Fibroblast of skin of left biceps (primary cell): ENCODE measurements at regions not wholly inside any gene's neighbourhood (a gene's known extent, or its start where the extent isn't known, plus 50 kb on each side); places are given as distances from the start of the nearest gene placed in this dataset.

Experiments used
- DNase-seq, 2 experiments: peaks; one replicate each; pipeline ENCODE4 v3.0.0-alpha.2; 2013; ENCODE audit warnings: low read depth in 2 of 2

DNA sequence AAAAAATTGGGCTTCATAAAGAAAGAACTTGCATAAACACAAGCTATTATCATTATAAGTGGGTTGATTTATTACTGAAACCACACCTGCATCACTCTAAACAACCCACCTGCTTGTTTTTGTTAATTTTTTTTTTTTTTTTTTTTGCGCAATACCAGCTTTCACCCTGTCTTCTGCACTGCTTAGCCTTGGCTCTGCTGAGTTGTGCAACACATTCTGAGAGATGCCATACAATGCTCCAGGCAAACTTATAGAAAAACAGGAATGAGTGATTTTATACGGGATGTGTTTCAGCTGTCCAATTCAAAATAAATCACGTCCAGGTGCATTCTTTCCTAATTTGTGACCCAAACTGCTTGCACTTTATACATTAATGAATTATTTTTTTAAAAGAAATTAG is 923.6 kb downstream of the GATA3 start:
- DNase-seq: no peak

GRCh38 chr10:8979976-8980375 is 925.5 kb downstream of the GATA3 start:
- DNase-seq: no peak

DNA sequence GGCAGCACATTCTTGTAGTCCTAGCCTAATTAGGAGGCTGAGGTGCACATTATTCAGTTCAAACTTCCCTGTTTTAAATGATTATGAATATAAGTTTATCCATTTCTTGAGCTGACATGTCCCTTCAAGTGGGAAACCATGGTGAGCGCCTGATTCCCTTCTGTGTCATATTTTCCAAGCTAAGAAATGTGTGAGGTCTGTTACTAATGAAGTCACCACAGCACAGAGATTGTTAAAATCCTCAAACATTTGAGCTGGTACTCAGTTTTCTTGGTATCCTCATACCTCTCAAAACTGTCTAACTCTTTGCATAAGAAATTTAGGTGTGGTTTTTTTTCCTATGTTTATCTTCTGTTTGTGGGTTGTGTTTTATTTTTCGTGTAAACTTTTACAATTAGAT is 926.8 kb downstream of the GATA3 start:
- DNase-seq: no peak

GRCh38 chr10:8985651-8986050 is 931.2 kb downstream of the GATA3 start:
- DNase-seq: no peak

DNA sequence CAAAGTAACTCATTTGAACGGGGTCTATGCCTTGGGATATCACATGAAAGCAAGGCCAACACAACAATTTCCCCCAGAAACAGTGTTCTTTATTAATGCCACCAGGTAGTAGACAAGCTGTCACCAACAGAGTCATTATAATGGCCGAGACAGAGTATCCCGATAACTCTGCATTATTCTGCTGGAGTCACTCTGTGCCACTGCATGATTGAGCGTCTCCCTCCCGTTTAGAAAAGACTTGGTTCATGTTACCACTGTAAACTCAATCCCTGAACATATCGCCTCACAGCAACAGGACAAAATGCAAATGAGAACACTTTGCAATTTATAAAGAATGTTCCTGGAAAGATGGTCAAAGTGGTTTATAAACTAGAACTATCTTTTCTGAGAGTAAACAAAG is 932.5 kb downstream of the GATA3 start:
- DNase-seq: no peak

GRCh38 chr10:8987712-8988111 is 933.2 kb downstream of the GATA3 start:
- no peak for DNase-seq

- no peak for DNase-seq
Observed at GRCh38 chr10:8990280-8990987, 935.9 kb downstream of the GATA3 start.

DNA sequence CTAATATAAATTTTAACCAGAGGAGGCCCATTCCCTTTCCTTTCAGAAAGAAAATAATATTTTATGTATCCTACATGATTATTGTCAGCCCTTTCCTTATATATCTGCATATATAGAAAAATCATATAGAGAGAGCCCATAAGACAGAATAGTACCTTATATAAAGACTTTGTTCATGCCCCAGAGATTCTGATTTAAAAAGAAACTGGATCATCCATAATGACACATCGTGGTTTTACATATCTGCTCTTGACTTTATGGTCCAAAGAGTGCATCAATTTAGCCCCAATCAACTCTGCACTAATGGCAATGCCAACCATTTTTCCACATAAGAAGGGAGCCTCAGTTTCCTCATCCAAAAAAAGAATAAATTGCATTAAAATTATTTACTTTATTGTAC is 937.5 kb downstream of the GATA3 start:
- DNase-seq: no peak

DNA sequence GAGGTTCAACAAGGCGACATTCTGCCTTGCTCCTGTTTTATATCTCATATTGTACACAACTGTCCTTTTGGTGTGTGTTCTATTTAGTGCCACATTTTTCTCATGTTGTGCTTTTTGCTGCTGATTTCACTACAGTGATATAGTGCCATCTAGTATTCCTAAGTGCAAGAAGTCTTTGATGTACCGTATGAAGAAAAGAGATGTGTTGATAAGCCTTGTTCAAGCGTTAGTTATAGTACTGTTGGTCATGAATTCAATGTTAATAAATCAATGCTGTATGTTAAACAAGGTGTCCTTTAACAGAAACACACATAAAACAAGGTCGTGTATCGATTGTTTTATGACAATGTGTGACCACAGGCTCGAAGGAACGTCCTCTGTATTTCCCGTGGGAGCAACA is 939.4 kb downstream of the GATA3 start:
- no peak for DNase-seq

DNA sequence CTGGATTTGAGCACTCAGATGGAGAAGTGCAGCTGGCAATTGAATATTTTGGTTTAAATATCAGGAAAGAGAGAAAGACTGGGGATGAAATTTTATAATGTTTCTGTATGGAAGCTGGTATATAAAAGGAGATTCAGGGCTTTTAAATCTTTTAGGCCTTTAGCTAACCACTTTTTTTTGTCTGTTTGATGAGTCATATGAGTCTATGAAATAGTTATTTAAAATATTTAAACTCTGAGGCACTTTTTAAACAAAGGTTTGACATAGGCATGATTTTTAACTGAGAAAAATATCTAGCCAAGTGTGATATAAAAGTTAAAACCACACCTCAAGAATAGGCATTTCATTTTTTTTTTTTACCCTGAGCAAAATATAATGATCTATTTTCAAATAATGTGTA is 944.3 kb downstream of the GATA3 start:
- no peak for DNase-seq

DNA sequence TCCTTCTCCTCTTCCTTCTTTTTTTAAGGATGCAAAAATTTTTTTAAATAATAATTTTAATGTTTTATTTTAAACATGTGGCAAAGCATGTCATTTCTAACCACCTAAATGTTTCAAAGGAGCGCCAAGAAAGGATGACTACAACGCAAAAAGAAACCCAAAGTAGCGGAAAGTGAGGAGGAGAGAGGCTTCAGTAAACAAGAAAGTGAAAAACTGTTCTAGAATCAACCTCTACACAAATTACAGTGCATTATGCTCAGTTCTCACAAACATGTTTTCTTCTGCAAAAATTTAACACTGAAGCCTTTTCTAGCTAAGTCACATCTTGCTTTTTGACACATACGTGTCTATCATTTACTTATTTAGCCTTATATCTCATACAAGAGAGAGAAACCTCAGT is 948.6 kb downstream of the GATA3 start:
- DNase-seq: no peak

- DNase-seq: no peak
Observed at GRCh38 chr10:9004736-9005135, 950.2 kb downstream of the GATA3 start.

DNA sequence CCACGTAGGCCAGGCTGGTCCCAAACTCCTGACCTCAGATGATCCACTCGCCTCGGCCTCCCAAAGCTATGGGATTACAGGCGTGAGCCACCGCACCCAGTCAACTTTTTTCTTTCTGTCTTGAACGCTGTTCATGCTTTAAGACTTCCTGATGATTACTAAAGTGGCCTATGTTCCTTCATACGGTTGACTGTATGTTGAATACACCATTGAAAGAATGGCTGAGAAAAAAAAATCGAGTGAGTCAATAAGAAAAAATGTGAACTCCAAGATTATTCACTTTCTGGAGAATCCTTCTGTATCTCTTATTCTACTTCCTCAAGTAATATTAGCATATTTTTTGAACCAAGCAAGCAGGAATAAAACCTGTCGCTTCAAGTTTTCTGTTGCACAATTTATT is 955.0 kb downstream of the GATA3 start:
- DNase-seq: no peak

DNA sequence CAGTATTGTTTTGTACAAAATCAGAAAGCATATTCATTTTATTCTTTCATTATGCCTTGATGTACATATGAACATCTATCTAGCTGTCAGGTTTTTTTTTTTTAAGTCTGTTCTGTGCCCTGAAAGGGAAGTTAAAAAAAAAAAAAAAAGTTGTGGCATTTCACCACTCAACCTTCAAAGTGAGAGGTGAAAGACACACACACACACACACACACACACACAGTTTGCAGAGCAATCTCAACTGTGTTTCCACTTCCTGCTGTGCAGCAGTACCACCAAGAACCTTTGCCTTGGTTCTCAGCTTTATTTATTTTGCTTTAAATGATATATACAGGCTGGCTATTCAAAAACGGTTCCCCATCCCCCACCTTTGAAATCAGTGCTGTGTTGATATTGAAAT is 955.6 kb downstream of the GATA3 start:
- DNase-seq: no peak

DNA sequence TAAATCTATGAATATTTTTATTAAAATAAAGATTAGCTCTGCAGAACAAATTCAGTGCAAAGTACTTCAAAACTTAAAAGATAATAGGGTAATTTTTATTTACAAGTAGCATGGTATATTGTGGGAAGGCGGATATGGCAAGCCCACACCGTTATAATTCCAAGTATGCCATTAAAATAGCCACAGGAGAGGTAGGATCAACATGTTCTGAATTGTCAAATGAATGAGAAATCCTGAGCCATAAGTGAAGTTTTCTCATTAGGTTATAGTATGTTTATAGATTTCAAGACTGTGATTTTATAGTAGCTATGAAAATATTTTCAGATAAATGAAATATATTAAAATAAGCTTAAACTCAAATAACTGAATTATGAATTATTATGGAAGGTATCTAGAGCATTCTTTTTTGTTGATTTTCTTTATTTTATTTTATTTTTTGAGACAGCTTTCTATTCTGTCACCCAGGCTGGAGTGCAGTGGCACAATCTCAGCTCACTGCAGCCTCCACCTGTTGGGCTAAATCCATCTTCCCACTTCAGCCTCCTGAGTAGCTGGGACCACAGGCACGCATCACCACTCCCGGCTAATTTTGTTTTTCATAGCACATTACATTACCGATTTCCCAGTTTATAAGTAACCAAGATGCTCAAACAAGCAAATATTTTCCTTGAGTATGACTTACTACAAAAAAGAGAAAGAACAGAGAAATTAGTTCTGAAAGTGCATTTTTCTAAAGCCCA is 956.6 kb downstream of the GATA3 start:
- DNase-seq: no peak

DNA sequence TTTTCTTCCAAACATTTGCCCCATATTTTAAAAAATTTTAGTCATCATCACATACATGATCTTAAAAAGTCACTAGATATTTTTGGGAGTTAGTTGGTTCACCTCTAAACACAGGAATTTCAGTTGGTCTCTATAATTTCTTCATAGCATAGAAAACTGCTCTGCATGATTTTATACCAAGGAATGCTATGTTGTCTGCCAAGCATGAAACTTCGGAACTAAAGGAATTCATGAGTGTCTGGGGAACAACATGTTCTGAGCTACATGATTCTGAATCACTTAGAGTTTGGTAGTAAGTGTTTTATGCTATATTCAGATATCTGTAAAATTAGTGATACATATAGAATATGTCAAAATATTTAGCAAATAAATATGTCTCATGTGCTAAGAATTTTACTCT is 957.8 kb downstream of the GATA3 start:
- peak; percentile 23 to 42 for DNase-seq

DNA sequence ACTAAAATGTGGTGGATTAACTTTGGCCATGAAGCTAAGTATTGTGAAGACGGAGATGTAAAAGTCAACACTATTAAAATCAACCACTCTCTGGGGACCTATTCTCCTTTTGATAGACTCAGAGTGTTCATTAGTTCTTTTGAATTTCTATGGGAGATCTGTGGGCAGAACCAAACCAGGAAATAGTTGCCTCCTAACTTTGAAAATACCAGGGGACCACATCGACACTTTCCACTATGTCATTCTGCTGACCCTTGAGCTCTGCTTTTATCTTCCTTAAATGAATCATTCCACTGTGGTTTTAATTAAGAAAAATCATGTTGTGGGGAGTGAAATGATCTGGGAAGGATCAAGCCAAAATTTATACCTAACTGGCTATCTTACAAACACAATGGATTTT is 960.5 kb downstream of the GATA3 start:
- no peak for DNase-seq

DNA sequence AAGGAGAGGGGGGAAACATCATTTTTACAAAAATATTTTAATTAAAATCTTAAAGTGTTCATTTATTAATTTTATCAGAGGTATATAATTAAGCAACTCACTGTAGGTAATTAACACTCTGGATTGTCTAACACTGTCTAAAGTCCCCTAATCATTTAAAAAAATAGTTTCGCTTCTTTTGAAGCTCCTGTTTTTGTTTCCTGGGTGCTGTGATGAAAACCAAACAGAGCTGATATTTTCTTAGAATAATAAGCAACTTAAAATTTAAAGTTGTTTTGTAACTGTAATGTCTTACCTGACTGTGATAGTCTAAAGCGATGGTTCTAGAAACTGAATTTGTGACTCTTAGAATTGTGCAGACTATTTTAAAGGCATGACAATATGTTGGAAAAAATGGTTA is 961.0 kb downstream of the GATA3 start:
- DNase-seq: no peak

- no peak for DNase-seq
Observed at GRCh38 chr10:9016930-9017329, 962.4 kb downstream of the GATA3 start.

DNA sequence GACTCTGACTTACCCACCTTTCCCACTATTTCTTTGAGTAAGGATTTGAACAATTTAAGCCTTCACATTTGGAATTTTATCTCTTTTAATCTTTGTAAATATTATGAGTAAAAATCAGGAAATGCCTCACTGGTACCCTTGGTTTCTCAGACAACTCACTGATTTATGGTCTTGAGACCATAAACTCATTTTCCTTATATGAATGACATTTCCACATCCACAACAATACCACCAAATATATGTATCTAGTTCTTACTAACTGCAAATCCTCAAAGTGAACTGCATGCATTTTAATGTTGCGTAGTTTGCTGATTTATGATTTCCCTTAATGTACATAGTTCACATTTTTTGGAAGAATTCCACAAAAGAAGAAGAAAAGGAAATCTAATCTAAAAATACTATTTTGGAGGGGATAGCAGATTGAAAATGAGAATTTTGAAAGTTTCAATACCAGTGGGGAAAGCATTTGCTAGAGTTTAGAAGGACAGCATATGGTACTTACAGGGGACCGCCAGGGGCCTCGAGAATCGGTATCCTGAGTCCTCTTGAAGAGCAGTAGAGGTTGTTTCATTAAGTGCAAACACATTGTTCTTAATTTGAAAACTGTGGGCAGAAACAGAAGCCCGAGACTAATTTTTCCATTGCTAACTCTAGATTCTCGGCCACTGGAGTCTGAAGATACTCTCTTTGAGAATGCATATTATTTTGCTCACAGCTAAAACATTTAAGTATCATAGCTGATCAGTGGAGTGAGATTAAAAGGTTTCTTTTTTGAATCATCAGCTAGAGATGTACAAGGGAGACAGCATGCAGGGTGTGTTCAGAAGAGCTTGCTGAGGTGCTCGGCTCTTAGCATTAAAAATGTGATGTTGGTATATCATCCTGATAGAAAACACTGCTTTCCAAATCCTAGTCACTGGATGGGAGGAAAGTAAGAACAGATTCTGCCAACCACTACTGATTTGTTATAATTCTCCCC is 964.0 kb downstream of the GATA3 start:
- no peak for DNase-seq

GRCh38 chr10:9023206-9023605 is 968.7 kb downstream of the GATA3 start:
- DNase-seq: no peak

GRCh38 chr10:9024210-9024609 is 969.7 kb downstream of the GATA3 start:
- DNase-seq: no peak
